ENCODE measurements at regions not wholly inside any gene's neighbourhood (a gene's known extent, or its start where the extent isn't known, plus 50 kb on each side); places are given as distances from the start of the nearest gene placed in this dataset.
A peak's percentile ranks its signal among the peaks of the same experiment; 100 is the strongest.
"Not testable (repeated sequence)": the region's sequence is repeated elsewhere in the genome, so short reads cannot be mapped to it uniquely, and the experiment has no call there.

- Histone ChIP-seq H3K4me3 (no peak overlapping the region), H3K27ac (replicated peaks) (peak overlapping the region; percentile 56), H3K36me3 (no peaks in the 10 kb centered on the region), H3K27me3 (ENCODE audit: low read depth) (no peaks in the 10 kb centered on the region), H3K4me1 (peaks cover 16% of the 10 kb centered on the region), H3K9me3 (replicated peaks) (no peaks in the 10 kb centered on the region)
- intact Hi-C loops (cut with micrococcal nuclease) = no loop called here
- DNase-seq = no peak
- TF ChIP-seq CTCF (IDR thresholded peaks at IDR 0.05; ENCODE audit: borderline replicate concordance) = no peak
Measured at GRCh38 chr5:158451993-158452672, 593.2 kb upstream of the CLINT1 start.

DNA sequence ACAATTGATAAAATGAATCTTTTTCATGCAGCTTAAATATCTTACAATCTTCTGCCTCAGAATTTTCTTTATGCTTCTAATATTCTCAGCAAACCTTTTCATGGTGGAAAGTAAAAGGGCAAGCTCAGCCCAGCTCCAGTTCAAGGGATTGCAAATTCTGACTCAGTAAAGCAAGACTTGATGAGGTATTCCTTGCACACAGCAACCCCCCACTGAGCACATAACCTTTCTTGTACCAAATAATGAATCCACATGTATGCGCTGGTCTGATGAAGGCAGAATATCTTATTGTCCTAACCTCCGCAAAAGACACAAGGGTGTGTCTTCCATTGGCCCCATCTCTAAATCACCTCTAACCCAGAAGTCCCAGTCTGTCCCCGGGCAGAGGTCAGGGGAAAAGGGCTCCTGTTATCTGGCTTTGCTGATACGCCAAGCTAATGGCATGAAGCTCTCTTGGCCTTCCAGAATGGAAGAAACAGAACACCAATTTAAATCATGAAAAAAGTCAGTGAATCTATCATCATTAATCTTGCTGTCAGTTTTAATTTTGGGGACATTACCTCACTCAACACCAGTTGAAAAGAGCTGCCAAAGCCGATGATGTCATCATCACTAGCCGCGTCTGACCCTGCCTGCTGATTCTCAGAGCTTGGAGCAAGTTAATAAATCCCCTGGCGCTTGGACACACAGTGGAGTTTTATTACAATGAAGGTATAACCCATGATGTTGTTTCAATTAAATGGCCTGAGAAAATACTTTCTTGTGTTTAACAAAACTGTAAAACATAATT, 592.5 kb upstream of the CLINT1 start:
- intact Hi-C loops (cut with micrococcal nuclease) = no loop called here
- peak overlapping the region; percentile 56 for H3K27ac ChIP-seq (replicated peaks)

GRCh38 chr5:158450751-158451171, 591.8 kb upstream of the CLINT1 start:
- H3K4me3 ChIP-seq = no peak overlapping the region
- no peaks in the 10 kb centered on the region for H3K36me3 ChIP-seq
- no peak for TF ChIP-seq CTCF (IDR thresholded peaks at IDR 0.05; ENCODE audit: borderline replicate concordance)
- H3K27me3 ChIP-seq (ENCODE audit: low read depth) = no peaks in the 10 kb centered on the region
- H3K9me3 ChIP-seq (replicated peaks) = peaks cover 4% of the 10 kb centered on the region
- DNase-seq = no peak
- intact Hi-C loops (cut with micrococcal nuclease) = no loop called here
- peak overlapping the region; percentile 53 for H3K27ac ChIP-seq (replicated peaks)
- H3K4me1 ChIP-seq = peaks cover 16% of the 10 kb centered on the region

More for the DNA sequence above, 592.5 kb upstream of the CLINT1 start:
- Histone ChIP-seq H3K4me3 (no peak overlapping the region), H3K27me3 (ENCODE audit: low read depth) (no peaks in the 10 kb centered on the region), H3K36me3 (no peaks in the 10 kb centered on the region), H3K4me1 (peaks cover 16% of the 10 kb centered on the region), H3K9me3 (replicated peaks) (no peaks in the 10 kb centered on the region)
- DNase-seq = peak; percentile 58
- no peak for TF ChIP-seq CTCF (IDR thresholded peaks at IDR 0.05; ENCODE audit: borderline replicate concordance)

DNA sequence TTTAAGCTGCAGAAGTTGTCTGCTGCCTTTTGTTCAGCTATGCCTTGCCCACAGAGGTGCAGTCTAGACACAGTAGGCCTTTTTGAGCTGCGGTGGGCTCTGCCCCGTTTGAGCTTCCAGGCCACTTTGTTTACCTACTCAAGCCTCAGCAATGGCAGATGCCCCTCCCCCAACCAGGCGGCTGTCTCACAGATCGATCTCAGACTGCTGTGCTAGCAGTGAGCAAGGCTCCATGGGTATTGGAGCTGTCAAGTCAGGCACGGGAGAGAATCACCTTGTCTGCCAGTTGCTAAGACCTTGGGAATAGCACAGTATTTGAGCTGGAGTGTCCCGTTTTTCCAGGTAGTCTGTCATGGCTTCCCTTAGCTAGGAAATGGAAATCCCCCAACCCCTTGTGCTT, 587.8 kb upstream of the CLINT1 start:
- H3K4me3 ChIP-seq; DNase-seq; intact Hi-C loops (cut with micrococcal nuclease); H3K36me3 ChIP-seq; H3K27me3 ChIP-seq (ENCODE audit: low read depth); H3K27ac ChIP-seq (replicated peaks): not testable (repeated sequence)
- Histone ChIP-seq H3K9me3 (replicated peaks) (peaks cover 41% of the 10 kb centered on the region), H3K4me1 (peaks cover 16% of the 10 kb centered on the region)

- DNase-seq; H3K27ac ChIP-seq (replicated peaks); intact Hi-C loops (cut with micrococcal nuclease); H3K4me1 ChIP-seq; H3K36me3 ChIP-seq; H3K27me3 ChIP-seq (ENCODE audit: low read depth); H3K4me3 ChIP-seq: not testable (repeated sequence)
- H3K9me3 ChIP-seq (replicated peaks) = peaks cover 24% of the 10 kb centered on the region
Measured at GRCh38 chr5:158439204-158439603, 580.3 kb upstream of the CLINT1 start.

DNA sequence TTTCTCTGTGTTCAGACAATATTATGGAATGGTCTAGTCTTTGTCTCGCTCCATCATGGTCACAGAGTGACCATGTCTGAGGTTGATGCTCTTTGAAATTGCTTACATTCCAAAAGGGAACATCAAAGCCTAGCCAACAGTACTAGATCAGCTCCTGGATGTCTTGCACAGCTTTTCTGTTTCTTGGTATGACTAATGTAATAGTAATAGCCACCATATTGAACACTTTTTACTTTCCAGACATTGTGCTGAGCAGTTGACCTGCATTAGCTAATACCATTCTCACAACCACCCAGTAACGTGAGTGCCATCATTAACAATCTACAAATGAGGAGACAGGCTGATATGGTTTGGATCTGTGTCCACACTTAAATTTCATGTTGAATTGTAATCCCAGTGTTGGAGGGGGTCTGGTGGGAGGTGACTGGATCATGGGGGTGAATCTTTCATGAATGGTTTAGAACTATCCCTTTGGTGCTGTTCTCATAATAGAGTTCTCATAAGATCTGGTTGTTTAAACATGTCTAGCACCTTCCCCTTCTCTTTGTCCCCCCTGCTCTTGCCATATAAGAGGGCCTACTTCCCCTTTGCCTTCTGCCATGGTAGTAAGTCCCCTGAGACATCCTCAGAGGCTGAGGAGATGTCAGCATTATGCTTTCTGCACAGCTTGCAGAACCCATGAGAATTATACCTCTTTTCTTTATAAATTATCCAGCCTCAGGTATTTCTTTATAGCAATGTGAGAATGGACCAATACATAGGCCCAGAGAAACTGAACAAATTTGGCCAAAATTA, 577.5 kb upstream of the CLINT1 start:
- TF ChIP-seq CTCF (IDR thresholded peaks at IDR 0.05; ENCODE audit: borderline replicate concordance) = no peak
- Histone ChIP-seq H3K4me3 (no peak overlapping the region), H3K9me3 (replicated peaks) (no peaks in the 10 kb centered on the region), H3K27ac (replicated peaks) (no peak overlapping the region), H3K36me3 (no peaks in the 10 kb centered on the region), H3K4me1 (peaks cover 6% of the 10 kb centered on the region), H3K27me3 (ENCODE audit: low read depth) (no peaks in the 10 kb centered on the region)
- no peak for DNase-seq
- intact Hi-C loops (cut with micrococcal nuclease) = no loop called here

Data from left ventricle myocardium inferior (tissue), 1 donor.